Erythroblast (primary cell): ENCODE measurements at regions not wholly inside any gene's neighbourhood (a gene's known extent, or its start where the extent isn't known, plus 50 kb on each side); places are given as distances from the start of the nearest gene placed in this dataset.

Experiments used
- DNase-seq, 2 experiments: peaks; one replicate each; lab custom pipeline; 2025; lab: John Stamatoyannopoulos, UW
- GATA1 ChIP-seq: IDR thresholded peaks from 2 replicates; pipeline ENCODE4 v1.6.1; 2011; ENCODE audit warnings: low read depth, mild to moderate bottlenecking, control low read depth, low read length, moderate library complexity
- POLR2A ChIP-seq: IDR thresholded peaks from 2 replicates; pipeline ENCODE4 v1.6.1; 2011; ENCODE audit warnings: mild to moderate bottlenecking, low read length

DNA sequence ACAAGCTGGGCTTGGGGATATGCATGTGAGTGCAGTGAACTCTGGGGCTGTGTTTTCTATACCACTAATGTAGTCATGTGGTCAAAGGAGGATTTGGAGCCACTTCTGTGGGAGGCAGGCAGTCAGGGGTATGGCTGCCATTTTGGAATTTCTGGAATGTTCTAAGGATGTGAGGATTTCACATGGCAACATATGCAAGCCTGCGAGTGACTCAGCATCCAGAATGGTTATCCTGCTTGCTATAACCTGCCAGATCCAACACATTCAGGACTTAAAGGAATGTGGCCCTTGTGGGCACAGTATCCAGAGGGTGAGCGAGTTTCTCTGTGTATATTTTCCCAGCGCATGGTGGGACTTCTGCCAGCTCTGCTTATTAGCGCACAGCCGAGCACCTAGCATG is 249.2 kb upstream of the PWP1 start:
- no peak for TF ChIP-seq POLR2A
- DNase-seq = no peak

DNA sequence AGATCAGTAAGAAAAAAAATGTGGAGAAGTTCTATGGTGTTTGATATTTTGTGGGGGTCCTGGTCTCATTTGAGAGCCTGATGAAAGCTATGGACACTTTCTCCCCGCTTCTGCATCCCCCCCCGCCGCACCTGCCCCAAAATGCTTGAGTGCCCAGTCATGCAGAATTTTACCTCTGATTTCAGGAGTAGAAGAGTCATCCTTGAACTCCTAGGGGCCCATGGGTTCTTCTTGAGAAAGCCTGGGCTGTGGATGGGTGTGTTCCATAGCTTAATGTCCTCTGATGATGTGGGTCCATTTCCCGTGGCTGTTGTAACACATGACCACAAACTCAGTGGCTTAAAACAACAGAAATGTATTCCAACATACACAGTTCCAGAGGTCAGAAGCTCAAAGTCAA is 248.8 kb upstream of the PWP1 start:
- no peak for DNase-seq
- TF ChIP-seq GATA1 = no peak
- no peak for TF ChIP-seq POLR2A

DNA sequence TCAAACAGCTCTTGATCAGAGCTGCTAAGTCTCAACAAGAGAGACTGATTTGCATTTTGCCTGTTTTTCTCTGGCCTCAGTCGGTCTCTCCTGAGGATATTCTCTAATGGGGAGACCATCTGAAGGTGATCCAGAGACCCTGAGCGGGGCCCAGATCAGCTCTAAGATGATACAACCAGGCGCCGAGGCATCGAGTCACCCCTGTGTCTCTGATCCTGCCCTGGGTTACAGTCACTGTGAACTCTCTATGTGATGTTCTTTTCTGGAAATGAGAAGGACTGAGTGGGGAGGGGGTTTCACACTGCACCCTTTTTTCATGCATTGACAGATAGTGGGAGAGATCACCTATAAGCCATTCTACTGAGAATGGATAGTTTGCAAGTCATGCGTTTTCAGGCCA is 247.6 kb upstream of the PWP1 start:
- TF ChIP-seq POLR2A = no peak
- TF ChIP-seq GATA1 = no peak
- no peak for DNase-seq

DNA sequence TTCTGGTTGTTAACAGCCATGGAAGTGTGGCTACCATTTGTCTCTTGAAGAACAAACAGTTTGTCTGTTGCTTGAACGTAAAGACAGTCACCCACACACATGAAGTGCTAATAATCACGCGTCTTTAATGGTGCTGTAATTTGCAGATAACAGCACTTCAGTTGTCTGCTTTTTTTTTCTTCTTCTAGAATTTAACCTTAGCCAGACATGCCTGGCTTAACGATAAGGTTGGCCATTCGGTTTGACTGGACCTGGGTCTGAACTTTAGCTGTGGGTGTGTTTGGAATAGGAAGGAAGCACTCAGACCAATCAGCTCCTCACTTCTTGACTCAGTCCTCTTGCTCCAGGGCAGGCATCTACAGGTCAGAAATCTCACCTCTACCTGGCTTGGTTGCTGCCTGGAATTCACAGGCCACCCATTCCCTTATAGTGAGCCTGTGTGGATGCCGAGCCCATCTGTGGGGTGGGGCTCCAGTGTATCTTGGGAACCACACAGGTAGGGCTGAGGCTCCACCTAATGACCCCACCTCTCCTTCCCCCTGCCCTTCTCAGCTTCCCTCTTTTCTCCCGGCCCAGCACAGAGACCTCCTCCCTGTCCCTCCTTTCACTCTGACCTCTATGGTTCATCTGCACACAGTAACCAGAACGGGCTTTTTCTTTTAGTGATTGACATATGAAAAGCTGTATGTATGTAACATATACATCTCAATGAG is 246.4 kb upstream of the PWP1 start:
- TF ChIP-seq GATA1 (no peak), POLR2A (no peak)
- DNase-seq = peak; percentile 45 to 76

DNA sequence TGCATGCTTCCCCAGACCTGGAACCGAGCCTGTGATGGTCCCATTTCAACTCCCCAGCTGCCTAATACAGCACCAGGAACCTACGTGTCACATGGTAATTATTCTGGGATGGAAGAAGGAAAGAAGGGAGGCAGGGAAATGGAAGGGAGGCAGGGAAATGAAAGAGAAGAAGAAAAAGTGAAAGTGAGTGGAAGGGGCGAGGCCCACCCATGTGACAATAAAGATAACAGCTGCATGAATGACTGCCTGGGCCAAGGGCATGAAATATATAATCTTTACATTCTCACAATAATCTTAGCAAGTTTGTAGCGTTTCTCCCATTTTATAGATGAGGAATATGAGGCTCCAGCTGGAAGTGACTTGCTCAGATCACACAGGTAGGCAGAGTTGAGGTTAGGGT is 245.0 kb upstream of the PWP1 start:
- TF ChIP-seq POLR2A (no peak), GATA1 (no peak)
- DNase-seq = peak; percentile 57 to 64

DNA sequence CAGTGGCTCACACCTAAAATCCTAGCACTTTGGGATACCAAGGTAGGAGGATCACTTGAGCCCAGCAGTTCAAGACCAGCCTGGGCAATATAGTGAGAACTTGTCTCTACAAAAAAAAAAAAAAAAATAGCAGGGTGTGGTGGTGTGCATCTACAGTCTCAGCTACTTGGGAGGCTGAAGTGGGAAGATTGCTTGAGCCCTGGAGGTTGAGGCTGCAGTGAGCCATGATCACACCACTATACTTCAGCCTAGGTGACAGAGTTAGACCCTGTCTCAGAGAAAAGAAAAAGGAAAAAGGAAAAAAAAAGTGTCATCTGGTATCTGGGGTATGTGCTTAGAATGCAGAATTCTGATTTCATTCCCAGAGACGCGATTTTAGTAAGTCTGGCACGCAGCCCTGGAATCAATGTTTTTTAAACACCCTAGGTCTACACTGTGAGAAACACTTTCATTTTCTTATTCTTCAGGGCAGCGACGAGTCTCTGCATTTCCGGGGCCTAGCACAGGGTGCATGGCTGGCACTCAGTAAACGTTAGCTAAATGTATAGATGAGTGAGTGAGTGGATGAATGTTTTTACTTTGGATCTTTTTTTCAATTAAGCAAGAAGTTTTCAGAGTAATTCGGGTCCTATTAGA is 243.8 kb upstream of the PWP1 start:
- no peak for DNase-seq
- TF ChIP-seq POLR2A (no peak), GATA1 (no peak)

DNA sequence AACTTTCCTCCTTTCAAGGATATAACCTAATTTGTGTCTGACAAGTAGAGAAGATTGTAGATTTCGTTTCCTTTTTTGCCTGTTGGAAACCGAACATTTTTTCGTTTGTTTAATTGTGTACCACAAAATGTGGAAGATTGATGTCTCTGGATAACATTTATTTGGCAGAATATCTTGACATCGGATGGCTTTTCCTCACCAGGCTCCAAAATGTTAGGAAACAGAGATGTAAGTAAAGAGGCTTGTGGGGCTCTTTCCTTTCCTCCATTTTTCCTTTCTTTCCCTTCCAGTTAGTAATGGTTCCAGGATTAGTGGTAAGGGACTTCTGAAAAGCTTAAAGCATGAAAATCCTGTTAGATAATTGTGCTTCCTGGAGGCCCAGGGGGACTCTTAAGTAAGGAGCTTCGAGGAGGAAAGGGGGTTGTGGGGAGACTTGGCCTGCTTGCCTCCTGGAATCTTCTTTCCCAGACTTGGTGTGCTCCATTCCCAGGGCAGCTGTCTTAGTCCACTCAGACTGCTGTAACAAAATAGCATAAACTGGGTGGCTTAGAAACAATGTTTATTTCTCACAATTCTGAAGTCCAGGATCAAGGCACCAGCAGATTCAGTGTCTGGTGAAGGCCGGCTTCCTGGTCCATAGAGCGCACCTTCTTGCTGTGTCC is 243.1 kb upstream of the PWP1 start:
- no peak for DNase-seq

DNA sequence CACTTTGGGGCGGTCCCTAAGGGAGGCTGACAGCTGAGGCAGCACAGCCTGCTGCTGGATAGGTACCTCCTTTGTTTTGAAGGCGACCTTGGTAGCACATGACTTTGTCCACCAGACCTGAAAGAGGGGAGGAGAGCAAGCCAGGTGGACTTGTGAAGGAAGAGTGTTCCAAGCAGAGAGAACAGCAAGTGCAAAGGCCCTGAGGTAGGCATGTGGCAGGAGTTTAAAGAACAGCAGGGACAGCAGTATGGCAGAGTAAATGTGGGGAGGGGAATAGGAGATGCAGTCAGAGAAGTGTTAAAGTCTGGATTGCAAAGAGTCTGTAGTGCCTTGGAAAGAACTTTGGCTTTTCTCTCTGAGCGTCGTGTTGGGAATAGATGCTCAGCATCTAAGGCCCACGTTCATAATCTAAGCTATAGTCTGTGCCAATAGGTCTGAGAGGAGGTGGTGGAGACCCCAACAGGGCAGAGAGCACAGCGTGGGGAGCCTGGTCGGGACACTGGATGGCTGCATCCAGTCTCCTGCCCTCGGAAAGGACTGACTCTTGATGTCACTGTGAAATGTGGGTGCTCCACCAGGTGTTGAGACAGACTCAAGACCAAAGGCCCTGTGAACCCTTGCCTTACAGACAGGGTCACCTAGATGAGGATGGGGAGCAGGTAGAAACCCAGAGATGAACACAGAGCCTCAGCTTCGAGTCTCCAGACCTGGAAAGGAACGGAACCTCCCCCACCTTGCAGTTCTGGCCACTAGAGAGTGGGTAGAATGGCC is 242.1 kb upstream of the PWP1 start:
- TF ChIP-seq GATA1 (no peak), POLR2A (no peak)
- DNase-seq = no peak

More for the DNA sequence above, 243.1 kb upstream of the PWP1 start:
- TF ChIP-seq GATA1 (no peak), POLR2A (no peak)

DNA sequence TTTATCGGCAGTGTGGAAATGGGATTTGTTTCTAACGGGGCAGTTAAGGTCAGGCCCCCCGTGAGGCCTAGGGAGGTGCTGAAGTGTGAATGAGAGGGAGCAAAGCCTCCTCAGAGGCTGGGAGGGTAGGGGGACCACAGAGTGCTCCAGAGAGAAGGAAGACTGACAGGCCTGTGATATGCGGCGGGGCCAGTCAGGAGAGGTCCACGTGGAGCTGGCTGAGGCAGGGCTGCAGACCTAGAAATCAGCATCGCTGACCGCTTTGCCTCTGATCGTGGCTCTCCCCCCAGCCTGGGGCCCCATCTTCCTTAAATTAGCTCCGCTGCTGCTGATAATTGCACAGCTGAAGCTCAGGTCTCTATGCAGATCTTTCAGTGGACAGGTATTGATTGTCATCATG is 240.8 kb upstream of the PWP1 start:
- TF ChIP-seq GATA1 (no peak), POLR2A (no peak)

DNA sequence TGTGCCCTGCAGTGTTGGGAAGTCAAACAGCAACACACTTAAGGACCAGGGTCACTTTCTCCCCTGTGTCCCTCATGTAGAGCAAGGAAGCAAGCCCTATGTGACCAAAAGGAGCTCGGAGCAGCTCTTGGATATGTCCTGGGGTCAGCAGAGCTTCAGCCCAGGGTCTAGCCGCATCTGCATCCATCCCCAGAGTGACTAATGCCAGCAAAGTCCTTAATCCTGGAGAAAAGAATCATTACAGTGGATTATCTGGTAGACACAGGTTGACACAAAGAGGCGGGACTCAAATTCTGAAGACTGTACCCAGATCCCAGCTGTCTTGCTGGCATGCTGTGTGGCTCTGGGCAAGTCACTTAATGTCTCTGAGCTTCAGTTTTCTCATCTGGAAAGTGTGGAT is 239.1 kb upstream of the PWP1 start:
- TF ChIP-seq POLR2A (no peak), GATA1 (no peak)
- DNase-seq = no peak

More for the DNA sequence above, 240.8 kb upstream of the PWP1 start:
- DNase-seq = no peak

DNA sequence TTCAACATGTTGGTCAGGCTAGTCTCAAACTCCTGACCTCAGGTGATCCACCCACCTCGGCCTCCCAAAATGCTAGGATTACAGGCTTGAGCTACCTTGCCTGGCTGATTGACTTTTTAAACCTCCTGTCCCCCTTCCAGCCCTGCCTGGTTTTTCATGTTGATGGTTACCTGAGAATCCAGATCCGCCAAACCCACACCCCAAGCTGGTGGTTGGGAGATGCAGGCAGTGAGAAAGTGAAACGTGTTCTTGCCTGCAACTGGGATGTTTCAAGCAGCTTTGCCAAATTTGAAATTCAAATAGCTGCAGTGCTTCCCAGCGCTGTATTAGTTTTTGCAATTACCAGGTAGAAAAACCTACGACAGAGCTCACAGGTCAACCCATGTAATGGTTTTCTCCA is 238.3 kb upstream of the PWP1 start:
- TF ChIP-seq GATA1 (no peak), POLR2A (no peak)
- no peak for DNase-seq

DNA sequence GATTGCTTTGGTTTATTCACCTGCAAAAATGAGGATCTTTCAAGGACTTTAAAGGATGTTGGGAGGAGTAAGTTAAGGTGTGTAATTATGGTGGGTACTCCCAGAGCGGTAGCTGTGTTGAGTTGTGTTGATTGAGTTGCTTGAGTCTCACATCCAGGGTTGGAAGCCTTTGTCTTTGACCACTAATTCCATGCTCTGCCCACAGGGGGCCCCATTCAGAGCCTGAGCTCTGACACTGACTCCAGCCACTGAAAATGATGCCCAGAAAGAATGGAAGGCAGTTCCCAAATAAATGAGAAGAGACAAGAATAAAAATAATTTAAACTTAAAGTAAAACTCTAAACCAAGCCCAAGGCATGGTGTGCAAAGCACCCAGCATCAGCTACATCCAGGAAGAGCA is 237.4 kb upstream of the PWP1 start:
- no peak for TF ChIP-seq POLR2A
- no peak for TF ChIP-seq GATA1
- peak in 1 of 2 experiments; percentile 12 for DNase-seq

DNA sequence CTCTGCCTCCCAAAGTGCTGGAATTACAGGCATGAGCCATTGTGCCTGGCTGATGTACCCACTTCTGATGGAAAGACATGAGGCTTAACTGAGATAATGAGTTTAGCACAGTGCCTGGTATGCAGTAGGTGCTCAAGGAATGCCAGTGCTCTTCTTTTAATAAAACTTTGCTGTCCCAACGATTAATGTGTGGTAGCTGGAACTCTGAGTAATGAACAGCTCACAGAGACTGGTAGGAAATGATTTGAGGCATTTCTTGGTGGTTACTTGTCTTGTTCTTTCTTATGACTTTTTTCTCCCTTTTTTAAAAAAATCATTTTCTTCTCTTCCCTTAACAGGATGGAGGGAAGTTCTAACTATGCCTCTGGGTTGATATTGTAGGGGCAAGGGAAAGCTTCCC is 235.7 kb upstream of the PWP1 start:
- DNase-seq = no peak

DNA sequence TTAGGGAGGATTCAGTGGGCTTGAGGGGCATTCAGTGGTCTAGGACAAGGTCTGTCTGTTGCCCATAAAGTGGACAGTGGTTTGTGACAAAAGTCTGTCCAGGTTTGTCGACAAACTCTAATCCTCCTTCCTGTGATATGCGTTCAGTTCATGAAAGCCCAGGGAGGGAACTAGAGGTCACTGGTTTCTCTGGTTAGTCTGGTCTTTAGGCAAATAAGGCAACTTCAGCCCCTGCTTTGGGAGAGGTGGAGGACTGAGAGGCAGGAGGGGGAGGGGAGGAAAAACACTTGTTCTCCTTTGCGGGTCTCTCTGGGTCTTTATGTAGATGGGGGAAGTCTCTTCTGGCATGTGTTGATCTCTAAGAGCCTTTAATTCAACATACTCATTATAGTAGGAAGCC is 235.1 kb upstream of the PWP1 start:
- TF ChIP-seq GATA1 (no peak), POLR2A (no peak)
- DNase-seq = no peak

More for the DNA sequence above, 235.7 kb upstream of the PWP1 start:
- no peak for TF ChIP-seq GATA1
